ENCODE measurements at regions not wholly inside any gene's neighbourhood (a gene's known extent, or its start where the extent isn't known, plus 50 kb on each side); places are given as distances from the start of the nearest gene placed in this dataset.

DNA sequence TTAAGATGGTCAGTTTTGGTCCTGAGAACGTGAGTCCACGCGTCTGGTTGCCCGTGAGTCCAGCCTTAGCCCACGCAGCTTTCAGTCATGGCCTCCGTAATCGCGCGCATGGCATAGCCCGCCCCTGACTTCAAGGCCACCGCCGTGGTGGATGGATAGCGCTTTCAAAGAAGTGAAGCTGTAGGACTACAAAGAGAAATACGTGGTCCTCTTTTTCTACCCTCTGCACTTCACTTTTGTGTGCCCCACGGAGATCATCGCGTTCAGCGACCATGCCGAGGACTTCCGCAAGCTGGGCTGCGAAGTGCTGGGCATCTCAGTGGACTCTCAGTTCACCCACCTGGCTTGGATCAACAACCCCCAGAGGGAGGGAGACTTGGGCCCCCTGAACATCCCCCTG lies 142.0 kb upstream of the MCHR2 start:
- Histone ChIP-seq H3K9me3 (peaks cover 0 to 5% (median 1%) of the 10 kb centered on the region in 4 donors), H3K27me3 (no peaks in the 10 kb centered on the region), H3K4me3 (no peak overlapping the region), H3K36me3 (no peaks in the 10 kb centered on the region), H3K4me1 (no peaks in the 10 kb centered on the region), H3K27ac (no peak overlapping the region)
- intact Hi-C loops (cut with DNase I) = no loop called here
- TF ChIP-seq CTCF (IDR thresholded peaks at IDR 0.05) (no peak), POLR2A (IDR thresholded peaks at IDR 0.05) (no peak), POLR2AphosphoS5 (IDR thresholded peaks at IDR 0.05) (no peak), EP300 (IDR thresholded peaks at IDR 0.05) (no peak)
- DNase-seq = no peak
- WGBS, 2 donors = 91 to 95% methylated on average over 21 of the region's 21 CpGs

- Histone ChIP-seq H3K4me1 (no peaks in the 10 kb centered on the region), H3K36me3 (no peaks in the 10 kb centered on the region), H3K27me3 (no peaks in the 10 kb centered on the region), H3K4me3 (no peak overlapping the region), H3K27ac (no peak overlapping the region), H3K9me3 (peaks cover 0 to 5% (median 1%) of the 10 kb centered on the region in 4 donors)
- no peak for TF ChIP-seq EP300 (IDR thresholded peaks at IDR 0.05)
- TF ChIP-seq POLR2A (IDR thresholded peaks at IDR 0.05) = no peak
- TF ChIP-seq CTCF (IDR thresholded peaks at IDR 0.05) = no peak
- TF ChIP-seq POLR2AphosphoS5 (IDR thresholded peaks at IDR 0.05) = no peak
- intact Hi-C loops (cut with DNase I) = no loop called here
- DNase-seq = no peak
- WGBS, 2 donors = 87 to 88% methylated on average over 2 of the region's 2 CpGs
These were observed 140.7 kb upstream of the MCHR2 start for GRCh38 chr6:100134703-100135102.

DNA sequence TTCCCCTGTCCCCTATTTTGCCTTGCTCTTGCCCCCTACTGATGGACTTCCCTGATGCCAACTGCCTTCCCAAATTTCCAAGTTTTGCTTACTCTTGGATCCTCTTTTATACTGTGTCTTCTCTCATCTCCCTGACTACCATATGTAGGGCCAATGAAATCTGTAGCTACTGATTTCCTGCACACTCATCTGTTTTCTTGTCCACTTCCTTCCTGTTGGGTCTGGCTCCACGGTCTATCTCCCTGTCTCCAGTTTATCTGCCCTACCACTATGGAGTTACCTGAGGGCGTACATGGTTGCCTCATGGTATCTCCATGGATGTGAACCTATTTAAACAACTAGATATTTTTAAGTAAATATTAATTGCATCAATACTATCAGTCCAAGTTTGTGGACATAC lies 140.3 kb upstream of the MCHR2 start:
- TF ChIP-seq POLR2AphosphoS5 (IDR thresholded peaks at IDR 0.05) (no peak), EP300 (IDR thresholded peaks at IDR 0.05) (no peak), POLR2A (IDR thresholded peaks at IDR 0.05) (no peak), CTCF (IDR thresholded peaks at IDR 0.05) (no peak)
- no peak for DNase-seq
- peaks cover 0 to 5% (median 1%) of the 10 kb centered on the region in 4 donors for H3K9me3 ChIP-seq
- intact Hi-C loops (cut with DNase I) = no loop called here
- H3K36me3 ChIP-seq = no peaks in the 10 kb centered on the region
- 59 to 73% methylated on average over 2 of the region's 2 CpGs for WGBS, 2 donors
- no peaks in the 10 kb centered on the region for H3K27me3 ChIP-seq
- no peaks in the 10 kb centered on the region for H3K4me1 ChIP-seq
- no peak overlapping the region for H3K4me3 ChIP-seq
- H3K27ac ChIP-seq = no peak overlapping the region

GRCh38 chr6:100132005-100132404 lies 138.0 kb upstream of the MCHR2 start:
- no peak for TF ChIP-seq POLR2AphosphoS5 (IDR thresholded peaks at IDR 0.05)
- TF ChIP-seq EP300 (IDR thresholded peaks at IDR 0.05) = no peak
- Histone ChIP-seq H3K36me3 (no peaks in the 10 kb centered on the region), H3K4me1 (no peaks in the 10 kb centered on the region), H3K27ac (no peak overlapping the region), H3K4me3 (no peak overlapping the region), H3K9me3 (peaks cover 0 to 5% (median 1%) of the 10 kb centered on the region in 4 donors), H3K27me3 (no peaks in the 10 kb centered on the region)
- DNase-seq = no peak
- intact Hi-C loops (cut with DNase I) = no loop called here

- DNase-seq = no peak
- H3K27ac ChIP-seq = no peak overlapping the region
- intact Hi-C loops (cut with DNase I) = no loop called here
- no peaks in the 10 kb centered on the region for H3K36me3 ChIP-seq
- peaks cover 0 to 5% (median 1%) of the 10 kb centered on the region in 4 donors for H3K9me3 ChIP-seq
- 91 to 93% methylated on average over 1 of the region's 1 CpG for WGBS, 2 donors
- no peak overlapping the region for H3K4me3 ChIP-seq
- TF ChIP-seq POLR2A (IDR thresholded peaks at IDR 0.05) (no peak), CTCF (IDR thresholded peaks at IDR 0.05) (no peak), EP300 (IDR thresholded peaks at IDR 0.05) (no peak), POLR2AphosphoS5 (IDR thresholded peaks at IDR 0.05) (no peak)
- no peaks in the 10 kb centered on the region for H3K4me1 ChIP-seq
- no peaks in the 10 kb centered on the region for H3K27me3 ChIP-seq
These were observed 136.6 kb upstream of the MCHR2 start for GRCh38 chr6:100130630-100131029.
